ENCODE measurements at regions not wholly inside any gene's neighbourhood (a gene's known extent, or its start where the extent isn't known, plus 50 kb on each side); places are given as distances from the start of the nearest gene placed in this dataset.
"Not testable (repeated sequence)": the region's sequence is repeated elsewhere in the genome, so short reads cannot be mapped to it uniquely, and the experiment has no call there.

GRCh38 chr2:89294335-89294734 is 602.9 kb downstream of the RPIA start:
- H3K27me3 ChIP-seq; H3K4me3 ChIP-seq; intact Hi-C loops (cut with DNase I); H3K9me3 ChIP-seq; DNase-seq; H3K27ac ChIP-seq; H3K36me3 ChIP-seq; H3K4me1 ChIP-seq: not testable (repeated sequence)
- WGBS, 2 donors, result no CpG with 5 or more reads among the region's 1 CpG

- H3K36me3 ChIP-seq; H3K9me3 ChIP-seq; H3K27ac ChIP-seq; H3K4me3 ChIP-seq; H3K4me1 ChIP-seq; DNase-seq; H3K27me3 ChIP-seq; intact Hi-C loops (cut with DNase I): not testable (repeated sequence)
- WGBS, 2 donors, result 83% methylated on average over 1 of the region's 7 CpGs; no CpG with 5 or more reads in 1 of the 2 donors
Observed at GRCh38 chr2:89296820-89297398, 605.4 kb downstream of the RPIA start.

- H3K36me3 ChIP-seq; DNase-seq; H3K27ac ChIP-seq; H3K4me3 ChIP-seq; intact Hi-C loops (cut with DNase I); H3K27me3 ChIP-seq; H3K9me3 ChIP-seq; H3K4me1 ChIP-seq: not testable (repeated sequence)
Observed at GRCh38 chr2:89299196-89299595, 607.7 kb downstream of the RPIA start.

- H3K4me1 ChIP-seq; intact Hi-C loops (cut with DNase I); H3K9me3 ChIP-seq; DNase-seq; H3K4me3 ChIP-seq; H3K36me3 ChIP-seq; H3K27me3 ChIP-seq; H3K27ac ChIP-seq: not testable (repeated sequence)
- 57% methylated on average over 2 of the region's 2 CpGs; no CpG with 5 or more reads in 1 of the 2 donors for WGBS, 2 donors
Observed at GRCh38 chr2:89305623-89306022, 614.1 kb downstream of the RPIA start.

GRCh38 chr2:89306869-89307637 is 615.6 kb downstream of the RPIA start:
- H3K27ac ChIP-seq; intact Hi-C loops (cut with DNase I); H3K36me3 ChIP-seq; DNase-seq; H3K4me3 ChIP-seq; H3K27me3 ChIP-seq; H3K9me3 ChIP-seq; H3K4me1 ChIP-seq: not testable (repeated sequence)
- WGBS, 2 donors, result no CpG with 5 or more reads among the region's 8 CpGs

- H3K9me3 ChIP-seq; DNase-seq; H3K27ac ChIP-seq; H3K36me3 ChIP-seq; H3K4me3 ChIP-seq; H3K4me1 ChIP-seq; H3K27me3 ChIP-seq; intact Hi-C loops (cut with DNase I): not testable (repeated sequence)
- WGBS, 2 donors, result no CpG with 5 or more reads among the region's 6 CpGs
Observed at GRCh38 chr2:89318990-89319389, 627.5 kb downstream of the RPIA start.

GRCh38 chr2:89325894-89326293 is 634.4 kb downstream of the RPIA start:
- DNase-seq; H3K36me3 ChIP-seq; H3K4me3 ChIP-seq; H3K4me1 ChIP-seq; H3K27me3 ChIP-seq; H3K27ac ChIP-seq; H3K9me3 ChIP-seq; intact Hi-C loops (cut with DNase I): not testable (repeated sequence)
- WGBS, 2 donors, result 33% methylated on average over 1 of the region's 7 CpGs; no CpG with 5 or more reads in 1 of the 2 donors

GRCh38 chr2:89326455-89326854 is 635.0 kb downstream of the RPIA start:
- intact Hi-C loops (cut with DNase I); DNase-seq; H3K36me3 ChIP-seq; H3K4me3 ChIP-seq; H3K27me3 ChIP-seq; H3K9me3 ChIP-seq; H3K27ac ChIP-seq; H3K4me1 ChIP-seq: not testable (repeated sequence)
- no CpG with 5 or more reads among the region's 2 CpGs for WGBS, 2 donors

- intact Hi-C loops (cut with DNase I); DNase-seq; H3K4me3 ChIP-seq; H3K9me3 ChIP-seq; H3K36me3 ChIP-seq; H3K27ac ChIP-seq; H3K4me1 ChIP-seq; H3K27me3 ChIP-seq: not testable (repeated sequence)
- no CpG with 5 or more reads among the region's 1 CpG for WGBS, 2 donors
Observed at GRCh38 chr2:89328790-89329189, 637.3 kb downstream of the RPIA start.

Small RNA genes lying in the stretch of these regions (small RNA-seq; reads per million reads assigned to genes)
- gene IGKJ1, result 0 reads per million in 4 donors
- gene IGKJ3, result 0 reads per million in 4 donors
- gene IGKJ4, result 0 reads per million in 4 donors
- 0 to 0.45 (median 0.07) reads per million in 4 donors for gene IGKJ5
- 0 reads per million in 4 donors for gene IGKV1-35
- 0 reads per million in 4 donors for gene IGKV2-19
- gene IGKV2-36, result 0 reads per million in 4 donors
- gene IGKV2-38, result 0 reads per million in 4 donors
- 0 reads per million in 4 donors for gene IGKV3-25
- 0 reads per million in 4 donors for gene IGKV7-3
- 0 reads per million in 4 donors for gene MIR4436A
